H9 (cell line): ENCODE measurements at regions not wholly inside any gene's neighbourhood (a gene's known extent, or its start where the extent isn't known, plus 50 kb on each side); places are given as distances from the start of the nearest gene placed in this dataset.
"Not testable (repeated sequence)": the region's sequence is repeated elsewhere in the genome, so short reads cannot be mapped to it uniquely, and the experiment has no call there.

Source experiments
- DNase-seq: peaks from one replicate; pipeline ENCODE4 v3.0.0-alpha.2; 2017
- H2AFZ ChIP-seq: one replicate; pipeline ENCODE4 v1.6.1; 2013; ENCODE audit warnings: mild to moderate bottlenecking, low read length, control low read depth, moderate library complexity
- H2AK5ac ChIP-seq: 2 replicates; pipeline ENCODE4 v1.6.1; 2013; ENCODE audit warnings: low read length, control low read depth, mixed read lengths; ENCODE audit not compliant: insufficient read length
- H2BK120ac ChIP-seq: one replicate; pipeline ENCODE4 v1.6.1; 2013; ENCODE audit warnings: low read depth, mild to moderate bottlenecking, low read length, control low read depth, inconsistent platforms; ENCODE audit not compliant: poor library complexity, severe bottlenecking
- H2BK12ac ChIP-seq: 2 replicates; pipeline ENCODE4 v1.6.1; 2013; ENCODE audit warnings: low read length, control low read depth, mixed read lengths, low read depth; ENCODE audit not compliant: insufficient read length
- H2BK15ac ChIP-seq: 2 replicates; pipeline ENCODE4 v1.6.1; 2013; ENCODE audit warnings: low read depth, low read length, control low read depth
- H2BK20ac ChIP-seq: one replicate; pipeline ENCODE4 v1.6.1; 2013; ENCODE audit warnings: low read depth, mild to moderate bottlenecking, low read length, control low read depth, inconsistent platforms; ENCODE audit not compliant: poor library complexity, severe bottlenecking
- H2BK5ac ChIP-seq: 2 replicates; pipeline ENCODE4 v1.6.1; 2013; ENCODE audit warnings: low read length, control low read depth, mixed read lengths; ENCODE audit not compliant: insufficient read length
- H3K14ac ChIP-seq: 2 replicates; pipeline ENCODE4 v1.6.1; 2013; ENCODE audit warnings: low read length, control low read depth; ENCODE audit not compliant: insufficient read depth
- H3K18ac ChIP-seq: 2 replicates; pipeline ENCODE4 v1.6.1; 2013; ENCODE audit warnings: low read depth, mild to moderate bottlenecking, mixed read lengths, low read length, control low read depth; ENCODE audit not compliant: insufficient read length
- H3K23ac ChIP-seq: 2 replicates; pipeline ENCODE4 v1.6.1; 2013; ENCODE audit warnings: low read length, control low read depth, mixed read lengths, low read depth; ENCODE audit not compliant: insufficient read length
- H3K23me2 ChIP-seq: 2 replicates; pipeline ENCODE4 v1.6.1; 2013; ENCODE audit warnings: low read depth, mild to moderate bottlenecking, mixed read lengths, low read length, control low read depth; ENCODE audit not compliant: insufficient read length, poor library complexity, severe bottlenecking
- H3K27ac ChIP-seq: 2 replicates; pipeline ENCODE4 v1.5.1; 2013; ENCODE audit warnings: low read length, control low read depth, mixed read lengths, low read depth; ENCODE audit not compliant: insufficient read length
- H3K27me3 ChIP-seq: 2 replicates; pipeline ENCODE4 v1.6.1; 2013; ENCODE audit warnings: low read length, control low read depth, inconsistent platforms; ENCODE audit not compliant: insufficient read depth
- H3K4ac ChIP-seq: 2 replicates; pipeline ENCODE4 v1.6.1; 2013; ENCODE audit warnings: low read depth, mild to moderate bottlenecking, control low read depth, inconsistent platforms, low read length, moderate library complexity
- H3K4me1 ChIP-seq: 2 replicates; pipeline ENCODE4 v1.6.1; 2013; ENCODE audit warnings: low read length, control low read depth, inconsistent platforms; ENCODE audit not compliant: insufficient read depth
- H3K4me2 ChIP-seq: 2 replicates; pipeline ENCODE4 v1.6.1; 2013; ENCODE audit warnings: low read length, control low read depth, mixed read lengths; ENCODE audit not compliant: insufficient read length, insufficient read depth
- H3K56ac ChIP-seq: 2 replicates; pipeline ENCODE4 v1.6.1; 2013; ENCODE audit warnings: low read depth, mild to moderate bottlenecking, mixed read lengths, low read length, control low read depth; ENCODE audit not compliant: insufficient read length
- H3K79me1 ChIP-seq: 2 replicates; pipeline ENCODE4 v1.6.1; 2013; ENCODE audit warnings: low read depth, mild to moderate bottlenecking, moderate library complexity, low read length, control low read depth, inconsistent platforms; ENCODE audit not compliant: insufficient read depth, poor library complexity, severe bottlenecking
- H3K79me2 ChIP-seq: 2 replicates; pipeline ENCODE4 v1.6.1; 2013; ENCODE audit warnings: low read length, control low read depth, inconsistent platforms; ENCODE audit not compliant: insufficient read depth
- H3K9ac ChIP-seq: 2 replicates; pipeline ENCODE4 v1.6.1; 2013; ENCODE audit warnings: low read length, control low read depth, mixed read lengths; ENCODE audit not compliant: insufficient read length; ENCODE audit errors: extremely low read depth
- H3K9me3 ChIP-seq: one replicate; pipeline ENCODE4 v1.6.1; 2013; ENCODE audit warnings: low read depth, low read length, inconsistent platforms; ENCODE audit not compliant: control insufficient read depth
- H3T11ph ChIP-seq: one replicate; pipeline ENCODE4 v1.6.1; 2013; ENCODE audit warnings: mild to moderate bottlenecking, low read length, control low read depth, inconsistent platforms
- H4K20me1 ChIP-seq: one replicate; pipeline ENCODE4 v1.6.1; 2013; ENCODE audit not compliant: control insufficient read depth, insufficient read length, insufficient read depth
- H4K5ac ChIP-seq: 2 replicates; pipeline ENCODE4 v1.6.1; 2013; ENCODE audit warnings: low read depth, mild to moderate bottlenecking, mixed read lengths, low read length, control low read depth; ENCODE audit not compliant: insufficient read length
- H4K8ac ChIP-seq: replicated peaks from 2 replicates; pipeline ENCODE4 v1.6.1; 2013; ENCODE audit warnings: low read length, control low read depth, mixed read lengths, low read depth; ENCODE audit not compliant: insufficient read length
- H4K91ac ChIP-seq: 2 replicates; pipeline ENCODE4 v1.6.1; 2013; ENCODE audit warnings: low read depth, mild to moderate bottlenecking, moderate library complexity, mixed read lengths, low read length, control low read depth; ENCODE audit not compliant: insufficient read length
- H3K27ac Mint-ChIP-seq, 3 experiments: 2 replicates in 2 of 3; 3 replicates in 1 of 3; pipeline ENCODE4 v1.8.0; 2020 to 2021; ENCODE audit warnings: mixed read lengths in 3 of 3, mild to moderate bottlenecking in 1 of 3, moderate library complexity in 1 of 3
- H3K27me3 Mint-ChIP-seq: 2 replicates; pipeline ENCODE4 v1.8.0; 2021; ENCODE audit warnings: low read depth, mild to moderate bottlenecking, moderate library complexity, mixed read lengths
- H3K36me3 Mint-ChIP-seq, 3 experiments: 2 replicates in 2 of 3; 3 replicates in 1 of 3; pipeline ENCODE4 v1.8.0; 2020 to 2021; ENCODE audit warnings: low read depth in 3 of 3, mixed read lengths in 3 of 3; ENCODE audit not compliant: insufficient read depth in 1 of 3
- H3K4me1 Mint-ChIP-seq, 2 experiments: 2 replicates each; pipeline ENCODE4 v1.8.0; 2020; ENCODE audit warnings: mixed read lengths in 2 of 2
- H3K4me3 Mint-ChIP-seq, 2 experiments: 2 replicates in 1 of 2; 3 replicates in 1 of 2; pipeline ENCODE4 v1.8.0; 2020 to 2021; ENCODE audit warnings: mild to moderate bottlenecking in 2 of 2, mixed read lengths in 2 of 2, moderate library complexity in 1 of 2
- H3K9me3 Mint-ChIP-seq, 2 experiments: 2 replicates in 1 of 2; 3 replicates in 1 of 2; pipeline ENCODE4 v1.8.0; 2020; ENCODE audit warnings: mild to moderate bottlenecking in 2 of 2, mixed read lengths in 2 of 2, moderate library complexity in 1 of 2
- WGBS: extraction: QIAGEN DNeasy Blood & Tissue Kit; methylation state at CpG from one replicate; pipeline ENCODE4 v1.1.7; 2013; ENCODE audit warnings: missing lambda C conversion rate, low lambda C conversion rate, mixed read lengths; ENCODE audit not compliant: insufficient read length; ENCODE audit errors: extremely low coverage; 5-methylcytosine and 5-hydroxymethylcytosine counted together

- H3K23me2 ChIP-seq: not testable (repeated sequence)
These were observed 85.8 kb downstream of the TBC1D26 start for GRCh38 chr17:15817861-15818260.

GRCh38 chr17:15822280-15822679 lies 90.2 kb downstream of the TBC1D26 start:
- H3K14ac ChIP-seq, H2BK120ac ChIP-seq, H3K36me3 Mint-ChIP-seq, H2BK5ac ChIP-seq, H3K27ac Mint-ChIP-seq, H4K20me1 ChIP-seq, H4K8ac ChIP-seq, H3K4ac ChIP-seq, H3K4me2 ChIP-seq, H3K4me1 Mint-ChIP-seq, H3K23ac ChIP-seq, H2AK5ac ChIP-seq, H2AFZ ChIP-seq, H3K27me3 Mint-ChIP-seq, H3K79me2 ChIP-seq, H3K18ac ChIP-seq, H3K23me2 ChIP-seq, H4K5ac ChIP-seq, H2BK12ac ChIP-seq, H2BK15ac ChIP-seq, H3K56ac ChIP-seq, H4K91ac ChIP-seq, DNase-seq, H3K9ac ChIP-seq, H3K79me1 ChIP-seq, H3K9me3 ChIP-seq, H3K4me1 ChIP-seq, H3K4me3 Mint-ChIP-seq, H3K9me3 Mint-ChIP-seq, H3K27ac ChIP-seq, H3T11ph ChIP-seq, H3K27me3 ChIP-seq, H2BK20ac ChIP-seq: not testable (repeated sequence)
- no CpG with 5 or more reads among the region's 5 CpGs for WGBS

More at GRCh38 chr17:15817861-15818260, 85.8 kb downstream of the TBC1D26 start:
- H2BK15ac ChIP-seq, H4K5ac ChIP-seq, H3K4me2 ChIP-seq, H3K79me2 ChIP-seq, H3K36me3 Mint-ChIP-seq, H3K56ac ChIP-seq, H3K23ac ChIP-seq, H3K9ac ChIP-seq, H2BK12ac ChIP-seq, H3K27ac ChIP-seq, H2AFZ ChIP-seq, H2BK5ac ChIP-seq, H3K79me1 ChIP-seq, H3K14ac ChIP-seq, H3K9me3 ChIP-seq, H2AK5ac ChIP-seq, DNase-seq, H3K4me1 ChIP-seq, H4K8ac ChIP-seq, H2BK120ac ChIP-seq, H3K4ac ChIP-seq, H3K27ac Mint-ChIP-seq, H3K18ac ChIP-seq, H3K27me3 ChIP-seq, H3K9me3 Mint-ChIP-seq, H3K4me1 Mint-ChIP-seq, H3K4me3 Mint-ChIP-seq, H2BK20ac ChIP-seq, H3T11ph ChIP-seq, H3K27me3 Mint-ChIP-seq, H4K91ac ChIP-seq, H4K20me1 ChIP-seq: not testable (repeated sequence)
- no CpG with 5 or more reads among the region's 20 CpGs for WGBS
